ENCODE measurements at regions not wholly inside any gene's neighbourhood (a gene's known extent, or its start where the extent isn't known, plus 50 kb on each side); places are given as distances from the start of the nearest gene placed in this dataset.

DNA sequence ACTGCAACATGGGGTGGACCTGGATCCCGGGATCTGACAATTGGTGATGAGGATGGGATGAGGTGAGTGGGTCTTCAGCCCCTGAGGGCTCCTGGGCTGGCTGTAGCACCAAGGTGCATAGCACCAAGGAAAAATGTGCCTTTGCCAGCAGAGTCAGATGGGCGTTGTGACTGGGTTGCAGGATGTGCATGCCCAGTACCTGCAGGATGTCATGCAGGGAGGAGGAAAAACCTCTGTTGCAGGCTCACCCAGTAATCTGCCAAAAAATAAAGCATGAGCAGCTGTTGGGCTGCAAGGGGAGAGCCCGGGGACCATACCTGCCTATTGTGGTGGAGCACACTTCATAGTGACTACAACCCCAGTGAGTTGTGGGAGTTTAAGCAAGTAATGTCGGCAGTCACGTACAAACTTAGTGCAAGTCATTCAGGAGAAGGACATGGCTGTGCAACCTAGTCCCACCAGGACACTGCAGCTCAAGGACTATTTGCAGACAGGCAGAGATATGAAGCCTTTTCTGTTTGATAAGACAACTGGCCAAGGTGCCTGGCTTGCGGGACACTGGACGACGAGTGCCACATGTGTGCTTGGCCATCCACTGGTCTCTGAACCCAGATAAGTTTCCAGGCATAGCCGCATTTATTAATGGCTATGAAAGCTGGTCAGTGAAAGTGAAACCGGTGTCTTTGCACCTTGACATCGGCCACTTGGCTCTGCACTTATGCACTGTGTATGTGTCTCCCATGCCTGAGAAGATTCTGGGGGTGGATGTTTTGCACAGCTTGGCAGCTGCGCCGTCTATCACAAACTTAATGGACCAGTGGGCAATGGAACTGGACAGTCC, 499.8 kb downstream of the KCNJ2 start:
- H3K36me3 Mint-ChIP-seq: no peaks in the 10 kb centered on the region
- ChIA-PET CTCF (no interaction called here), POLR2A (no interaction called here)
- DNase-seq: no peak
- H3K9me3 ChIP-seq (ENCODE audit: low read length): no peaks in the 10 kb centered on the region
- no peak overlapping the region for H3K27ac Mint-ChIP-seq
- H3K36me3 ChIP-seq (ENCODE audit: insufficient read depth, low read length): no peaks in the 10 kb centered on the region
- H3K4me1 Mint-ChIP-seq: no peaks in the 10 kb centered on the region
- H3K9me3 Mint-ChIP-seq: peaks cover 0 to 4% (median 2%) of the 10 kb centered on the region in 5 donors
- no peak overlapping the region for H3K27ac ChIP-seq (ENCODE audit: low read depth, low read length)
- H3K4me3 Mint-ChIP-seq: no peak overlapping the region
- no peaks in the 10 kb centered on the region for H3K4me1 ChIP-seq (ENCODE audit: insufficient read depth, low read length)
- no peaks in the 10 kb centered on the region for H3K27me3 Mint-ChIP-seq
- H3K27me3 ChIP-seq (ENCODE audit: insufficient read depth, low read length, poor library complexity, severe bottlenecking): no peaks in the 10 kb centered on the region
- H3K4me3 ChIP-seq (ENCODE audit: low read length): no peak overlapping the region

DNA sequence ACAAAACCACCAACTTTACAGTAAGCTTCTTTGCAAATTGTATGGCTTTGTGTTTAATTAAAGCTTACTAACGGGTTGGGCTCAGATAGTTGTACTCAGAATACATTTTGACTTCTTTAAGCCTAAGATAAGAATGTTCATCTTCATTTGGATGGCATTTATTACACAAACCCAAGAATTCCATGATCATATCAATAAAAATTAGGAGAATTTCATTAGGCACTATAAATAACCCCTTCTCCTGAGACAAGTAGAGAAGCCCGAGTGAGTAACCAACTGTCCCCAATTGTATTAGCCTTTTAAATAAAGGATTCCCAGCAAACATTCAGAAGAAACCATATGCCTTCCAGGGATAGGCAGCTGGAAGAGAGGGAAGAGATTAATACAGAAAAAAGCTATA, 504.7 kb downstream of the KCNJ2 start:
- Histone ChIP-seq H3K27me3 (ENCODE audit: insufficient read depth, low read length, poor library complexity, severe bottlenecking) (no peaks in the 10 kb centered on the region), H3K36me3 (ENCODE audit: insufficient read depth, low read length) (no peaks in the 10 kb centered on the region), H3K9me3 (ENCODE audit: low read length) (no peaks in the 10 kb centered on the region), H3K4me3 (ENCODE audit: low read length) (no peak overlapping the region), H3K27ac (ENCODE audit: low read depth, low read length) (no peak overlapping the region), H3K4me1 (ENCODE audit: insufficient read depth, low read length) (no peaks in the 10 kb centered on the region)
- CTCF ChIA-PET: no interaction called here
- no peaks in the 10 kb centered on the region for H3K36me3 Mint-ChIP-seq
- H3K4me3 Mint-ChIP-seq: no peak overlapping the region
- no peak overlapping the region for H3K27ac Mint-ChIP-seq
- no peak for DNase-seq
- no peaks in the 10 kb centered on the region for H3K27me3 Mint-ChIP-seq
- peaks cover 0 to 4% (median 2%) of the 10 kb centered on the region in 5 donors for H3K9me3 Mint-ChIP-seq
- POLR2A ChIA-PET: no interaction called here
- H3K4me1 Mint-ChIP-seq: no peaks in the 10 kb centered on the region

DNA sequence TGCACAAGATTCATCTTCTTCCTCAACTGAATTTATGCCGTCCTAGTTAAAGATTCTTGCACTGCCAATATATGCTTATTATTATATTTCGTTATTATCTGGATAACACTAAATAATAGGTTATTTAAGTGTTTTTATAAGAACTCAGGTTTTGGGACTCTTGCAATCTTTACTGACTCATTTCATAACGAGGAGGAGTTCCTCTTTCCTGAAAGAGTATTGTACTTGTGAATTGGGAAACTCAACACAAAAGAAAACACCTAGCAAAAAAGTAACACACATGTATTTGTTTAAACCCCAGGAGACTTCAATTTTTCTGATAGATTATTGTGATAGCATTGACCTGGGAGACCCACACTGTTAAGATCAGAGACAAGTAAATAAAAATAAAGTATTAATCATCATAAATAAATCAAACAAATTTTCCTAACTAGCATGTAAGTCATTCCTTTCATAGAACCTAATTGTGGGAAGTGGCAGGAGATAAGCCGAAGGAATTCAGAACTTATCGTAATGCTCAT, 505.8 kb downstream of the KCNJ2 start:
- POLR2A ChIA-PET: no interaction called here
- no peak overlapping the region for H3K27ac ChIP-seq (ENCODE audit: low read depth, low read length)

DNA sequence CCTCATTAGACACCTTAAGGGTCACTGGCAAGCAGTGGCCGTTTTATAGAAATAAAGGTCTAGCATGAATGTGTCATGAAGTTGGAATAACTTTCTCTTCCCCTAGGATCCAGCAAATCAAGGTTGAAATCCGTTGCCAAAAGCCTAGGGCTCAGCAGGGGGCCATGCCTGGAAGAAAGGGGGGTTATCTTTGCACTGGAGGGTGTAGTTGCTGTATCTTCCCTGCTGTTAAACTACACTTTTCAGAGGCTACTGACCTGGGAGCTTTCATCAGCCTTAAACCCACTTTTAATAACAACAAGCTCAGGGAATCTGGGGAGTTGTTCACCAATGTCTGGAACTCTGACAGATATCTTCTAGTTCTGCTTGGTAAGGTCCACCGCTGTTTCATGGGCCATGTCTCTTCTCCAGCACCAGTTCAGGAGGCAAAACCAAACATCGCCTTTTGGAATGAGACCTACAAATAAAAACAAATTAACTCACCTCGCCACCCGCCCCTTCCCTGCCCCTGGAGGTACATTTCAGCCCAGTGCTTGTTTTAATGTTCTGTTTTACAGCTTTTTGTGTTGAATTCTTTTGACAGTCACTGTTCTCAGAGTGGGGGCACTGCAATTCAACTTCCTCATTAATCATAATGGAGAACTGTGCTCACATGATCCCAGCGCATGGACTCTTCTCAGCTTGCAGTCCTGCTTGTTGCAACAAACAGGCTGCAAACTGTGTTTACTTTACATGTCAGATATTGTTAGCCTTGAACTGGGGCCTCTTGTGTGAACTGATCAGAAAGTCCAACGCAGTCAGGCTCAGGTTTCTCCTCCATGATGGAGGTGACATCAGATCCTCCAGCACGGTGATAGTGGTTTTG, 508.7 kb downstream of the KCNJ2 start:
- Mint-ChIP-seq H3K4me3 (no peak overlapping the region), H3K9me3 (peaks cover 0 to 10% (median 0%) of the 10 kb centered on the region in 5 donors), H3K4me1 (no peaks in the 10 kb centered on the region), H3K27me3 (no peaks in the 10 kb centered on the region), H3K36me3 (no peaks in the 10 kb centered on the region), H3K27ac (no peak overlapping the region)
- no peaks in the 10 kb centered on the region for H3K4me1 ChIP-seq (ENCODE audit: insufficient read depth, low read length)
- CTCF ChIA-PET: no interaction called here
- H3K27me3 ChIP-seq (ENCODE audit: insufficient read depth, low read length, poor library complexity, severe bottlenecking): no peaks in the 10 kb centered on the region
- no peak overlapping the region for H3K27ac ChIP-seq (ENCODE audit: low read depth, low read length)
- H3K36me3 ChIP-seq (ENCODE audit: insufficient read depth, low read length): no peaks in the 10 kb centered on the region
- H3K4me3 ChIP-seq (ENCODE audit: low read length): no peak overlapping the region
- DNase-seq: no peak
- POLR2A ChIA-PET: no interaction called here
- no peaks in the 10 kb centered on the region for H3K9me3 ChIP-seq (ENCODE audit: low read length)

More for the DNA sequence above, 505.8 kb downstream of the KCNJ2 start:
- DNase-seq: no peak
- Histone ChIP-seq H3K9me3 (ENCODE audit: low read length) (no peaks in the 10 kb centered on the region), H3K4me3 (ENCODE audit: low read length) (no peak overlapping the region), H3K4me1 (ENCODE audit: insufficient read depth, low read length) (no peaks in the 10 kb centered on the region), H3K36me3 (ENCODE audit: insufficient read depth, low read length) (no peaks in the 10 kb centered on the region), H3K27me3 (ENCODE audit: insufficient read depth, low read length, poor library complexity, severe bottlenecking) (no peaks in the 10 kb centered on the region)
- Mint-ChIP-seq H3K27me3 (no peaks in the 10 kb centered on the region), H3K36me3 (no peaks in the 10 kb centered on the region), H3K27ac (no peak overlapping the region), H3K9me3 (peaks cover 0 to 8% (median 2%) of the 10 kb centered on the region in 5 donors), H3K4me1 (no peaks in the 10 kb centered on the region), H3K4me3 (no peak overlapping the region)
- CTCF ChIA-PET: no interaction called here

DNA sequence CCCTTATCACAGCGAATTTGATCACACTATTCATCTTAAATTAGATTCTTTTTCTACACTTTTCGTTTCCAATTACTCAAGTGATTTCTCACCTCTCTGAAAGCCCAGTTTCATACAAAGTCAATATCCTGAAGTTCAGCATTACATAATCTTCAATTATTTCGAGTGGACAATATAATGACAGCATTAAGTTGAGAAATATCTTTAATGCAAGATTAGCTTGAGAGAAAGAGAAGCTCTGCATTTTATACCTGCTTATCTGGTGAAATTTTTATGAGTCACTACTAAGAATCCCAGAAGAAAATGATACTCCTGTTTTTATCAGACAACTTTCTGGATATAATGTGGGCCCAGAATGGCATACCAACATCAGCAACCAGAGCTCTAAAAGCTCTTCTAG, 509.6 kb downstream of the KCNJ2 start:
- no peak overlapping the region for H3K4me3 Mint-ChIP-seq
- no peak overlapping the region for H3K27ac Mint-ChIP-seq
- POLR2A ChIA-PET: no interaction called here
- no peaks in the 10 kb centered on the region for H3K27me3 Mint-ChIP-seq
- H3K36me3 Mint-ChIP-seq: no peaks in the 10 kb centered on the region
- no peak overlapping the region for H3K27ac ChIP-seq (ENCODE audit: low read depth, low read length)
- no peaks in the 10 kb centered on the region for H3K27me3 ChIP-seq (ENCODE audit: insufficient read depth, low read length, poor library complexity, severe bottlenecking)
- no peak for DNase-seq
- H3K4me1 Mint-ChIP-seq: no peaks in the 10 kb centered on the region
- peaks cover 0 to 9% (median 0%) of the 10 kb centered on the region in 5 donors for H3K9me3 Mint-ChIP-seq
- CTCF ChIA-PET: no interaction called here
- no peaks in the 10 kb centered on the region for H3K4me1 ChIP-seq (ENCODE audit: insufficient read depth, low read length)
- no peak overlapping the region for H3K4me3 ChIP-seq (ENCODE audit: low read length)
- no peaks in the 10 kb centered on the region for H3K9me3 ChIP-seq (ENCODE audit: low read length)
- H3K36me3 ChIP-seq (ENCODE audit: insufficient read depth, low read length): no peaks in the 10 kb centered on the region

DNA sequence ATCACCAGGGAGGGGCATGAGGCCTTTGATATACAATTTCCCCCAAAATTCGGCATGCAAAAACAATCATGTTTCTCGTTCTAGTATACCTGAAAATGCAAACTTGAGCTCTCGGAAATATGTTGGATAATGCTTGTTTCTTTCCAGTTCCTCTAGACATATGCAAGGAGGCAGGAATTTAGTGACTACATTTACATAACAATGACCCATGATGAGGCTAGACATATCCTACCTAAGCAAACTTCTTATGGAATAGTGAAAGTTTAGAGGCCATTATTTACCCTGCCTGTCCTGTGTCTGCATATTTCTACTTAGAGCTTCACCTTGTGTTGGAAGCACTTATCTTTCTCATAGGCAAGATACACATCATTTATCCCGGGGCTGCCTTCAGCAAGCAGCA, 514.6 kb downstream of the KCNJ2 start:
- no peak overlapping the region for H3K27ac ChIP-seq (ENCODE audit: low read depth, low read length)
- CTCF ChIA-PET: interaction anchor here (0.8 kb wide), 1 partner anchor 20 kb away, joined by 3 read pairs; no protein-coding TSS in a partner anchor
- Mint-ChIP-seq H3K27me3 (no peaks in the 10 kb centered on the region), H3K27ac (no peak overlapping the region), H3K9me3 (peaks cover 0 to 13% (median 0%) of the 10 kb centered on the region in 5 donors), H3K36me3 (no peaks in the 10 kb centered on the region), H3K4me3 (no peak overlapping the region), H3K4me1 (no peaks in the 10 kb centered on the region)
- no peaks in the 10 kb centered on the region for H3K36me3 ChIP-seq (ENCODE audit: insufficient read depth, low read length)
- H3K27me3 ChIP-seq (ENCODE audit: insufficient read depth, low read length, poor library complexity, severe bottlenecking): no peaks in the 10 kb centered on the region
- H3K9me3 ChIP-seq (ENCODE audit: low read length): no peaks in the 10 kb centered on the region
- POLR2A ChIA-PET: no interaction called here
- no peak overlapping the region for H3K4me3 ChIP-seq (ENCODE audit: low read length)
- DNase-seq: no peak
- no peaks in the 10 kb centered on the region for H3K4me1 ChIP-seq (ENCODE audit: insufficient read depth, low read length)

DNA sequence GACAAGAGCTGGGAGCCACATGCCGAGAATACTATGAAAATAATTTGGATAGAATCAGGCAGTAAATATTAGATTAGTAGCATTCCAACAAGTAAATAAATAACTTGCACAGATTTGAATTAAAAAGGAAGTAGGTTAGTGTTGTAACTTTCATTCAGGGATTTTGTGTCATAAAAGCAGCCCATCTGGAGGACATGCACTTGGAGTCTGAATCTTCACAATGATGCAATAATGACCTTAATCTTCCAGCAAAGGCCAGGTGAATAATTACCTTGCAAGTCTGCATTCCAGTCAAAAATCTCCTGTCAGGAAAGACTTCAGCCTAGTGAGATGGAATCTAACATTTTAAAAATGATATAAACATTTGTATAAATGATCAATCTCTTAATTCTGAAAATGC, 518.1 kb downstream of the KCNJ2 start:
- H3K4me3 ChIP-seq (ENCODE audit: low read length): no peak overlapping the region
- POLR2A ChIA-PET: no interaction called here

DNA sequence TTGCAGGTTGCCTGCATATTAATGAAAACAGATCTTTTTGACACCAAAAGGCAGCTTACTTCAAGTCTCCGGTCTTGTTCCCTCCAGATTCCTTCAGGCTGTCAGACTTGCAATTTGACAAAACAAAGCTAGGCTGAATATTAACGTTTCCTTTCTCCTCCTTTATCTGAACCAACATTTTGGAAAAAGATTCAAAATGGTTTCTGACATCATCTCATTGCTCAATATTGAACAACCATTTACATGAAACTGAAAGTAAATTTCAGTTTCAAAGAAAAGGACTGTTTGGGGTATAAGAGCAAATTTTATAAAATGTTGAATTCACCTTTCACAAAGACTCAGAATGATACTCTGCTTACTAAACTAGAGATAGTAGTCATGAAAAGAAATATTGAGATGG, 521.8 kb downstream of the KCNJ2 start:
- peaks cover 0 to 8% (median 3%) of the 10 kb centered on the region in 5 donors for H3K9me3 Mint-ChIP-seq
- no peaks in the 10 kb centered on the region for H3K4me1 Mint-ChIP-seq
- H3K4me3 Mint-ChIP-seq: no peak overlapping the region
- ChIA-PET POLR2A (no interaction called here), CTCF (no interaction called here)
- Histone ChIP-seq H3K4me3 (ENCODE audit: low read length) (no peak overlapping the region), H3K27ac (ENCODE audit: low read depth, low read length) (no peak overlapping the region), H3K36me3 (ENCODE audit: insufficient read depth, low read length) (no peaks in the 10 kb centered on the region), H3K27me3 (ENCODE audit: insufficient read depth, low read length, poor library complexity, severe bottlenecking) (no peaks in the 10 kb centered on the region), H3K9me3 (ENCODE audit: low read length) (no peaks in the 10 kb centered on the region), H3K4me1 (ENCODE audit: insufficient read depth, low read length) (no peaks in the 10 kb centered on the region)
- no peaks in the 10 kb centered on the region for H3K27me3 Mint-ChIP-seq
- no peak overlapping the region for H3K27ac Mint-ChIP-seq
- no peaks in the 10 kb centered on the region for H3K36me3 Mint-ChIP-seq
- DNase-seq: no peak

More for the DNA sequence above, 518.1 kb downstream of the KCNJ2 start:
- Mint-ChIP-seq H3K36me3 (no peaks in the 10 kb centered on the region), H3K27ac (no peak overlapping the region), H3K27me3 (no peaks in the 10 kb centered on the region), H3K4me1 (no peaks in the 10 kb centered on the region), H3K4me3 (no peak overlapping the region), H3K9me3 (peaks cover 0 to 11% (median 2%) of the 10 kb centered on the region in 5 donors)
- H3K27ac ChIP-seq (ENCODE audit: low read depth, low read length): no peak overlapping the region
- no peaks in the 10 kb centered on the region for H3K4me1 ChIP-seq (ENCODE audit: insufficient read depth, low read length)
- no peaks in the 10 kb centered on the region for H3K27me3 ChIP-seq (ENCODE audit: insufficient read depth, low read length, poor library complexity, severe bottlenecking)
- CTCF ChIA-PET: no interaction called here
- no peak for DNase-seq
- no peaks in the 10 kb centered on the region for H3K9me3 ChIP-seq (ENCODE audit: low read length)
- H3K36me3 ChIP-seq (ENCODE audit: insufficient read depth, low read length): no peaks in the 10 kb centered on the region

Data from CD8-positive, alpha-beta memory T cell (primary cell).